Ovary (tissue), 3 donors: ENCODE measurements at regions not wholly inside any gene's neighbourhood (a gene's known extent, or its start where the extent isn't known, plus 50 kb on each side); places are given as distances from the start of the nearest gene placed in this dataset.

Source experiments
- EP300 ChIP-seq: sonication (generic); formaldehyde crosslinking; IDR thresholded peaks from one replicate; pipeline ENCODE4 v1.6.1; 2017; ENCODE audit warnings: antibody characterized with exemption
- POLR2A ChIP-seq: fragments of 450-650 bp; IDR thresholded peaks from one replicate; pipeline ENCODE4 v1.6.1; 2017; ENCODE audit warnings: antibody characterized with exemption, mild to moderate bottlenecking, moderate library complexity
- TF ChIP-seq, protein P1 (sequence below), 3 donors: fragments of 450-650 bp in 2 of 3; fragments of 200-600 bp in 1 of 3; IDR thresholded peaks; one replicate each; pipeline versions ENCODE4 v1.5.1 to v1.8.0; 2016 to 2022; ENCODE audit warnings: antibody characterized with exemption in 3 of 3, mild to moderate bottlenecking in 1 of 3
- donor health status: DM: no; HTN: no; CAD: no.

DNA sequence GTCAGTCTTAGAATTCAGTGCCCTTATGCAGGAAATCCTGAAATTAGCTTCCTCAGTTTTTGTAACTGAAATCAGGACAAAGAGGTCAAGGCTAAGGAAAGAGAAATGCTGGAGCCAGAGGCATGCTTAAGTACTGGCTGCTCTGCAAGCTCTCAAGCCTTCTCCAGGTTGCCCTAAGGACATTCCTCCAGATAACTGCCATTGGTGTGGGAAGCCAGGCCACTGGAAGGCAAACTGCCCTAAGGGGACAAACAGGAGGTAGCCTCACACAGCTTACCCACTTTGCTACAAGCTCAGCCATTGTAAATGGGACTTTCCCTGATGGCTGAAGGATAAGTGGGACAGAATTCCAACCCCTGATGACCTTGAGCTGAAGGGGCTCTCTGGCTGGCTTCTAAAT, 606.9 kb upstream of the PCDH10 start:
- TF ChIP-seq EP300: no peak
- TF ChIP-seq, protein P1, sequence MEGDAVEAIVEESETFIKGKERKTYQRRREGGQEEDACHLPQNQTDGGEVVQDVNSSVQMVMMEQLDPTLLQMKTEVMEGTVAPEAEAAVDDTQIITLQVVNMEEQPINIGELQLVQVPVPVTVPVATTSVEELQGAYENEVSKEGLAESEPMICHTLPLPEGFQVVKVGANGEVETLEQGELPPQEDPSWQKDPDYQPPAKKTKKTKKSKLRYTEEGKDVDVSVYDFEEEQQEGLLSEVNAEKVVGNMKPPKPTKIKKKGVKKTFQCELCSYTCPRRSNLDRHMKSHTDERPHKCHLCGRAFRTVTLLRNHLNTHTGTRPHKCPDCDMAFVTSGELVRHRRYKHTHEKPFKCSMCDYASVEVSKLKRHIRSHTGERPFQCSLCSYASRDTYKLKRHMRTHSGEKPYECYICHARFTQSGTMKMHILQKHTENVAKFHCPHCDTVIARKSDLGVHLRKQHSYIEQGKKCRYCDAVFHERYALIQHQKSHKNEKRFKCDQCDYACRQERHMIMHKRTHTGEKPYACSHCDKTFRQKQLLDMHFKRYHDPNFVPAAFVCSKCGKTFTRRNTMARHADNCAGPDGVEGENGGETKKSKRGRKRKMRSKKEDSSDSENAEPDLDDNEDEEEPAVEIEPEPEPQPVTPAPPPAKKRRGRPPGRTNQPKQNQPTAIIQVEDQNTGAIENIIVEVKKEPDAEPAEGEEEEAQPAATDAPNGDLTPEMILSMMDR (IDR thresholded peaks at IDR 0.05): no peak
- no peak for TF ChIP-seq POLR2A
